Activated T-cell treated with anti-CD3 and anti-CD28 coated beads, Interleukin-2, amount 50 U/mL, for 72 hours (primary cell): ENCODE measurements at regions not wholly inside any gene's neighbourhood (a gene's known extent, or its start where the extent isn't known, plus 50 kb on each side); places are given as distances from the start of the nearest gene placed in this dataset.

Experiments
- ATAC-seq, 2 donors: fragments of 150-1000 bp; cut with Tn5 transposase; replicated peaks in 1 of 2; 2 replicates each; pipeline ENCODE4 v1.10.0; 2021; ENCODE audit warnings: moderate library complexity in 2 of 2, mild to moderate bottlenecking in 1 of 2
- DNase-seq, 2 donors: peaks; one replicate each; pipeline ENCODE4 v3.0.0; 2021 to 2022; ENCODE audit warnings: mixed read lengths in 1 of 2
- H3K27ac Mint-ChIP-seq: one replicate; pipeline ENCODE4 v1.8.0; 2022; ENCODE audit warnings: mild to moderate bottlenecking, moderate library complexity, mixed read lengths
- H3K27me3 Mint-ChIP-seq: one replicate; pipeline ENCODE4 v1.8.0; 2022; ENCODE audit warnings: low read depth, mixed read lengths
- H3K36me3 Mint-ChIP-seq, 2 donors: one replicate each; pipeline ENCODE4 v1.8.0; 2022; ENCODE audit warnings: mixed read lengths in 2 of 2, mild to moderate bottlenecking in 1 of 2; ENCODE audit not compliant: insufficient read depth in 2 of 2
- H3K4me1 Mint-ChIP-seq: one replicate; pipeline ENCODE4 v1.8.0; 2022; ENCODE audit warnings: low read depth, mixed read lengths
- H3K4me3 Mint-ChIP-seq, 2 donors: one replicate each; pipeline ENCODE4 v1.8.0; 2022; ENCODE audit warnings: mild to moderate bottlenecking in 2 of 2, mixed read lengths in 2 of 2, moderate library complexity in 2 of 2
- H3K9me3 Mint-ChIP-seq, 2 donors: one replicate each; pipeline ENCODE4 v1.8.0; 2022; ENCODE audit warnings: mixed read lengths in 2 of 2

GRCh38 chr17:65366102-65366844 is 195.2 kb downstream of the AXIN2 start:
- H3K9me3 Mint-ChIP-seq = peaks cover 2 to 3% of the 10 kb centered on the region in 2 donors
- peaks cover 12% of the 10 kb centered on the region for H3K27me3 Mint-ChIP-seq
- peak overlapping the region; percentile 48 to 53 for H3K4me3 Mint-ChIP-seq
- H3K4me1 Mint-ChIP-seq = peaks cover 27% of the 10 kb centered on the region
- peak; percentile 52 to 63 for ATAC-seq
- DNase-seq = peak; percentile 56 to 58
- peaks cover 0 to 6% of the 10 kb centered on the region in 2 donors for H3K36me3 Mint-ChIP-seq
- H3K27ac Mint-ChIP-seq = no peak overlapping the region

DNA sequence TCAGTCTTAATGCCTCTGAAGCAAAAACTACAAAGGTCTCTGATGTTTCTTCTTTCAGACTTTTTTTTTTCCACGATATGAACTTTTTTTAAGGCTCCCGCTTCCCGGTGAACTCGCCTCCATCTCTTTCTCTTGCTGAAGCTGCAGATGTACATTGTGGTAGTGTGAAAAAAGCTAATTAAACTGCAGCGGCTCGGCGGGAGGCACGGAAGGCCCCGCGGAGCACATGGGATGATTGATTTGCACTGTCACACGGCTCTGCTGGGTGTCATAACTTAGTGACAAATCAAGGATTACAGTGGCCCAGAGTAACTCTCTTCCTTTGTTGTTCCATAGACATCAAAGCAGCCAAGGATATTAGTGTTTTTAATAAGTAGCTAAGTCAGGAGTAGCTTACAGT is 196.3 kb downstream of the AXIN2 start:
- peaks cover 18% of the 10 kb centered on the region for H3K4me1 Mint-ChIP-seq
- H3K27me3 Mint-ChIP-seq = peaks cover under 1% of the 10 kb centered on the region
- ATAC-seq (no peak), DNase-seq (no peak)
- peaks cover 2 to 3% of the 10 kb centered on the region in 2 donors for H3K9me3 Mint-ChIP-seq
- peaks cover 0 to 3% of the 10 kb centered on the region in 2 donors for H3K36me3 Mint-ChIP-seq
- H3K27ac Mint-ChIP-seq = no peak overlapping the region
- peak overlapping the region in 1 of 2 donors; percentile 13 for H3K4me3 Mint-ChIP-seq

- peaks cover 1 to 2% of the 10 kb centered on the region in 2 donors for H3K9me3 Mint-ChIP-seq
- no peak for DNase-seq
- H3K27ac Mint-ChIP-seq = no peak overlapping the region
- H3K27me3 Mint-ChIP-seq = no peaks in the 10 kb centered on the region
- no peak for ATAC-seq
- H3K4me1 Mint-ChIP-seq = peaks cover 24% of the 10 kb centered on the region
- H3K4me3 Mint-ChIP-seq = no peak overlapping the region
- H3K36me3 Mint-ChIP-seq = peaks cover 0 to 2% of the 10 kb centered on the region in 2 donors
Observed at GRCh38 chr17:65364438-65364837, 197.0 kb downstream of the AXIN2 start.

DNA sequence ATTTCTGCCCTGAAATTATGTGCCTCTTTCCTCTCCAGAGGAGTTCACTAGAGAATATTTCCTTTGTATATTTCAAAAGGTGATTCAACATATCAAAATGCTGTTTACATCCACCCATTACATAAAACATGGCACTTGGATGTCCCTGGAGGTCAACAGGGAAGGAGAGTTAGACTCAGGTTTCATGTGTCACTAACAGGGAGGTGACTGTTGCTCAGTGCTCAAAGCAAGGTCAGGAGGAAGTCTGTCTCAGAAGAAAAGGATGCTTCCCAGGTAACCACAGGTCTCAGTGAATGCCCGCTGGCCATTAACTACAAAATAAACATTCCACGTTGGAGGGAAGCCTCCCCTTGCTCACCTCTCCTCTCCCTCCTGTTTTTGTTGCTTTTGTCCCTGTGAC is 198.6 kb downstream of the AXIN2 start:
- H3K27me3 Mint-ChIP-seq = no peaks in the 10 kb centered on the region
- no peak overlapping the region for H3K27ac Mint-ChIP-seq
- peaks cover 0 to 2% of the 10 kb centered on the region in 2 donors for H3K36me3 Mint-ChIP-seq
- DNase-seq (no peak), ATAC-seq (no peak)
- H3K9me3 Mint-ChIP-seq = peaks cover 1 to 2% of the 10 kb centered on the region in 2 donors
- no peak overlapping the region for H3K4me3 Mint-ChIP-seq
- H3K4me1 Mint-ChIP-seq = peaks cover 37% of the 10 kb centered on the region

GRCh38 chr17:65360961-65361552 is 200.4 kb downstream of the AXIN2 start:
- DNase-seq (no peak), ATAC-seq (no peak)
- Mint-ChIP-seq H3K4me1 (peaks cover 26% of the 10 kb centered on the region), H3K27ac (no peak overlapping the region), H3K4me3 (no peak overlapping the region), H3K36me3 (no peaks in the 10 kb centered on the region), H3K27me3 (peaks cover 10% of the 10 kb centered on the region), H3K9me3 (no peaks in the 10 kb centered on the region)

- H3K36me3 Mint-ChIP-seq = no peaks in the 10 kb centered on the region
- peak; percentile 98 to 99 for ATAC-seq
- DNase-seq = peak; percentile 40 to 51
- H3K4me3 Mint-ChIP-seq = no peak overlapping the region
- H3K9me3 Mint-ChIP-seq = no peaks in the 10 kb centered on the region
- H3K4me1 Mint-ChIP-seq = peaks cover 23% of the 10 kb centered on the region
- H3K27me3 Mint-ChIP-seq = peaks cover 14% of the 10 kb centered on the region
- H3K27ac Mint-ChIP-seq = no peak overlapping the region
Observed at GRCh38 chr17:65359016-65359415, 202.4 kb downstream of the AXIN2 start.

- DNase-seq = no peak
- ATAC-seq = no peak
- Mint-ChIP-seq H3K9me3 (no peaks in the 10 kb centered on the region), H3K27ac (no peak overlapping the region), H3K4me3 (no peak overlapping the region), H3K4me1 (peaks cover 23% of the 10 kb centered on the region), H3K27me3 (peaks cover 14% of the 10 kb centered on the region), H3K36me3 (no peaks in the 10 kb centered on the region)
Observed at GRCh38 chr17:65356536-65356935, 204.9 kb downstream of the AXIN2 start.

GRCh38 chr17:65355246-65355645 is 206.2 kb downstream of the AXIN2 start:
- DNase-seq = no peak
- no peaks in the 10 kb centered on the region for H3K36me3 Mint-ChIP-seq
- H3K27ac Mint-ChIP-seq = no peak overlapping the region
- peaks cover 19% of the 10 kb centered on the region for H3K27me3 Mint-ChIP-seq
- no peak overlapping the region for H3K4me3 Mint-ChIP-seq
- peaks cover 0 to 2% of the 10 kb centered on the region in 2 donors for H3K9me3 Mint-ChIP-seq
- H3K4me1 Mint-ChIP-seq = peaks cover 21% of the 10 kb centered on the region
- ATAC-seq = no peak

DNA sequence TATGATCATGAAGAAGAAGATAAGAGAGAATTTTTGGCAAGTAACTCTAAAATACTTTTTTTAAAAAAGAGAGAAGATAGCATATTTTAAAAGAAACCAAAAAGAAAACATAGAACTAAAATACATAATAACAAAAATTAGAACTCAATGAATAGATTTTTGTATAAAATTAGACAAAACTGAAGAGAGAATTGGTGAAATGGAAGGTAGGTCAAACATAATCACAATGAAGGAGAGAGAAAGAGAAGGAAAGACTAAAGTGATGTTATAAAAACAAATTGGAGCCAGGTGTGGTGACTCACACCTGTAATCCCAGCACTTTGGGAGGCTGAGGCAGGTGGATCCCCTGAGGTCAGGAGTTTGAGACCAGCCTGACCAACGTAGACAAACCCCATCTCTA is 211.5 kb downstream of the AXIN2 start:
- Mint-ChIP-seq H3K9me3 (peaks cover 6 to 7% of the 10 kb centered on the region in 2 donors), H3K27me3 (peaks cover 24% of the 10 kb centered on the region), H3K4me1 (peaks cover 11% of the 10 kb centered on the region), H3K4me3 (no peak overlapping the region), H3K27ac (no peak overlapping the region), H3K36me3 (peaks cover 6 to 8% of the 10 kb centered on the region in 2 donors)
- no peak for DNase-seq
- no peak for ATAC-seq

DNA sequence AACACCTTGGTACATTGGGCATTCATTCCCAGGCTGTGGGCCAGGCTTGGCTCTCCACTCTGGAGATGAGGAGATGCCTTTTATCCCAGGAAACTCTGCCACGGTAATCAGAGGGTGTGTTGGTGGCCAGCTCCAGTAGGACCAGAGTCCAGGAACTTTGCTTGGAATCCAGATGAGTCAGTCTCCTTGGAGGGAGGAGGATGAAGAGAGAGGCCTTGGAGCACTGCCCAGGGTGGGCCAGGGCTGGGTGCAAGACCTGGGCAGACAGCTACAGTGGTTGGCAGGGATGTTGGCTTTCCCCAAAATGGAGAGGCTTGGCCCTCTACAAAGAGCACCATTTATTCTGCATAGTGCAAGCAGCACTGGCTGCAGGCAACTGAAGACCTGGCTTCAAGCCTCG is 209.0 kb downstream of the RGS9 start:
- Mint-ChIP-seq H3K9me3 (peaks cover 6 to 7% of the 10 kb centered on the region in 2 donors), H3K27me3 (peaks cover 19% of the 10 kb centered on the region), H3K4me1 (peaks cover 17% of the 10 kb centered on the region), H3K4me3 (no peak overlapping the region), H3K36me3 (peaks cover 6 to 8% of the 10 kb centered on the region in 2 donors), H3K27ac (no peak overlapping the region)
- no peak for DNase-seq
- ATAC-seq = no peak

DNA sequence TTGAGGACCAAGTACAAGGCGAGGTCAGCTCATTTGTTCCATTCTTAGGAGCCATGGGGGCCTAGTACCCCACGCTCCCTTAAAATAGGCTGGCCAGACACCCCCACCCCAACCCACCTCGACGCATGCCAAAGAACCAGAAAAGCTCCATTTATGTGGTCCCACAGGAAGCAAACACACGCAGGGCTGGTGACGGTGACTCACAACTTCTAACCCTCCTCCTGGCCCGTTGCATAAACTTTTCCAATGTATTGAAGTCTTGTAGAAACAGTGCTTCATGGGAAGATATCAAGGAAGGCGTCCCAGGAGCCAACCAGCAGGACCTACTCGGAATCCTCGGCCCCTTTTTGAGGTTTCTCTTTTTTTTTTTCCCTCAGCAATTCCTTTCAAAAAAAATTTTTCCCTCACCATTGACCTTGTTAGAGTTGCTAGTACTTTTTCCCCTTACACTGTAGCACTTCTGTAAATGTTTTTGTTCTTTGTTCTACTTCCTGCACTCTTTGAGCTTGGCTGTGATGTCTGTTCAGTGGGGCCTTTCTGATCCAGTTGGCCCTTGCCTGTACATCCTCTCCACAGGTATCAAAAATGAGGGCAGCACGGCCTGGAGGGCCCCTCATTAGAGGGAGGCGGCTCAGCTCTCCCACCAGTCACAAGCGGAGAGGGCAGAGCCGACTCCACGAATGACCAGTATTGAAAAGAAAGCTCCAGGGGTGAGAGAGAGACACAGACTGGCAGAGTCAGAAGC is 208.3 kb downstream of the RGS9 start:
- H3K4me3 Mint-ChIP-seq = peak overlapping the region in 1 of 2 donors; percentile 50
- H3K9me3 Mint-ChIP-seq = peaks cover 6 to 9% of the 10 kb centered on the region in 2 donors
- peak overlapping the region; percentile 27 for H3K27ac Mint-ChIP-seq
- DNase-seq (no peak), ATAC-seq (peak in 1 of 2 donors; percentile 32)
- peaks cover 16% of the 10 kb centered on the region for H3K27me3 Mint-ChIP-seq
- H3K36me3 Mint-ChIP-seq = peaks cover 6 to 10% of the 10 kb centered on the region in 2 donors
- H3K4me1 Mint-ChIP-seq = peaks cover 17% of the 10 kb centered on the region

- DNase-seq = no peak
- peaks cover 0 to 11% of the 10 kb centered on the region in 2 donors for H3K9me3 Mint-ChIP-seq
- peaks cover 0 to 8% of the 10 kb centered on the region in 2 donors for H3K36me3 Mint-ChIP-seq
- no peak overlapping the region for H3K4me3 Mint-ChIP-seq
- peaks cover 6% of the 10 kb centered on the region for H3K27me3 Mint-ChIP-seq
- no peak for ATAC-seq
- peaks cover 11% of the 10 kb centered on the region for H3K4me1 Mint-ChIP-seq
- H3K27ac Mint-ChIP-seq = no peak overlapping the region
Observed at GRCh38 chr17:65340401-65340800, 203.2 kb downstream of the RGS9 start.

DNA sequence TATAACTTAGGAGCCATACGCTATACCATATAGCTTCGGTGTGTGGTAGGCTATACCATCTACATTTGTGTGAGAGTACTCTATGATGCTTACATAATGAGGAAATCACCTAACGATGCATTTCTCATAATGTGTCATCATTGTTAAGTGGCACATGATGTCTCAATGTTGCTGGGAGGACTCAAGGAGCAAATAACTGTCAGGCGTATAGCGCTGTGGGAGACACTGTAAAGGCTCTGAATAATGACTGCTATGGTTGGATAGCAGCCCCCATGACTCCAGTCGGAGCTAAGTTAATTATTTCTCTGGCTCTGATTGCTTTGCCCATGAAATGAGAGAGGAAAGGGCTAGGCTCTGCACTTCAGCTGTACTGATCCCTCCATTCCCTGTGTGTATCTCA is 197.2 kb downstream of the RGS9 start:
- peaks cover 0 to 6% of the 10 kb centered on the region in 2 donors for H3K36me3 Mint-ChIP-seq
- DNase-seq = no peak
- H3K27me3 Mint-ChIP-seq = peaks cover 15% of the 10 kb centered on the region
- no peak overlapping the region for H3K4me3 Mint-ChIP-seq
- peaks cover 11% of the 10 kb centered on the region for H3K4me1 Mint-ChIP-seq
- ATAC-seq = no peak
- H3K27ac Mint-ChIP-seq = no peak overlapping the region
- peaks cover 0 to 8% of the 10 kb centered on the region in 2 donors for H3K9me3 Mint-ChIP-seq
